ENCODE measurements at regions not wholly inside any gene's neighbourhood (a gene's known extent, or its start where the extent isn't known, plus 50 kb on each side); places are given as distances from the start of the nearest gene placed in this dataset.

DNA sequence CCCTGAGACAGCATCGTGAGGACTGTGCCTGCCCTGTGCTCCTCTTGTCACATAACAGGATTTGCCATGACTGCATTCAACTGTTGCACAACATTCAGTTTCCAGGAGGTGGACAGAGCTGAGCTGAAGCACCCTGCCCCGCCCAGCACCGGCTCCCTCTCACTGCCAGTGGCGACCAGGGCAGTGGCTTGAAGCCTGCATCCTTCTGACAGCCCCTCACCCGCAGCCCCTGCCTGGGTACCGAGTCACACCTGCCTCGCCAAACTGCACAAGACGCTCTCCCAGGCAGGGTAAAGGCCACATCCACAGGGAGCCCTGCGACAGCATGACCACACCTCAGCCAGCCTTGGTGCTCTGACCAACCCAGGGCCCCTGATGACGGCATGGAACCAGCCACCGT, 59.9 kb upstream of the ZNF354A start:
- WGBS (ENCODE audit: insufficient coverage, insufficient replicate concordance, low lambda C conversion rate, missing lambda C conversion rate) = 50% methylated on average over 11 of the region's 11 CpGs
- H2AFZ ChIP-seq (ENCODE audit: control insufficient read depth, low read depth, low read length) = no peak overlapping the region

DNA sequence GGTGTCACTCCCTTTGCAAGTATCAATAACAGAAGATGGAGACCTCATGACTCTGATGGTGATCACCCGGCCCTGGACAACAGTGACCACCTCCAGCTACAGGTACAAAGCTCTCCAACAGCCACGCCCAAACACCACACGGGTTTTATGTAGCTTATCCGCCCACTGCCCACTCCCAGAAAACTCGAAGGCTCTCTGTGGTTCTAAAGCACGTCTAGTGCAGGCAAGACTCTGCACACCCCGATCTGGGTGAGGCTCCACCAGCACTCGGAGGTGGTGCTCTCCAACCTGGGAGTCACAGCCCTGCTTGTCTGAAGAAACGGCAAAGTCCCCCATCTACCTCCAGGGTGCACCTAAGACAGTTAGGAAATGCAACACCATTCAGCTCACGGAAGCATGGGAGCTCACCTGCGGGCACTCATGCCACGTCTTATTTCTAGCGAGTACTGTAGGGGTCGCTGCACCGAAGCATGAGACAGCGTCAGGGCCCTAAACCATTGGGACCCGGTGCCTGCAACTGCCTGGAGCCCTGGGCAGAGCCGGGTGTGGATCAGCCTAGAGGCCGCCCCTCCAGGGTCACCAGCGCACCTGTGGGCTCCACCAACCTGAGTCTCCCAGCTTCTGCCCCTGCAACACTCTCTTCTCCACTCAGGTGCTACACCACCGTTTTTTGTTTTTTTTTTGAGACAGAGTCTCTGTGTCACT, 58.1 kb upstream of the ZNF354A start:
- no peak overlapping the region for H3K4me2 ChIP-seq (ENCODE audit: control insufficient read depth, insufficient read depth)
- H3K27ac ChIP-seq (ENCODE audit: control insufficient read depth, insufficient read depth) = no peak overlapping the region
- TF ChIP-seq MEF2A (IDR thresholded peaks at IDR 0.05; ENCODE audit: insufficient read depth, low read depth, low read length) (no peak), RUNX3 (IDR thresholded peaks at IDR 0.05; ENCODE audit: low read length) (no peak), ZSCAN29 (IDR thresholded peaks at IDR 0.05) (no peak), RCOR1 (conservative IDR thresholded peaks at IDR 0.05; ENCODE audit: low read depth, low read length) (no peak), MXI1 (IDR thresholded peaks at IDR 0.05; ENCODE audit: low read depth, low read length) (no peak), PML (IDR thresholded peaks at IDR 0.05; ENCODE audit: low read length) (no peak), RAD51 (IDR thresholded peaks at IDR 0.05) (no peak), NFIC (IDR thresholded peaks at IDR 0.05; ENCODE audit: low read depth, low read length) (no peak), EED (IDR thresholded peaks at IDR 0.05; ENCODE audit: low read depth) (no peak), BCL11A (IDR thresholded peaks at IDR 0.05; ENCODE audit: low read depth, low read length) (no peak)
- TF ChIP-seq, protein P1, sequence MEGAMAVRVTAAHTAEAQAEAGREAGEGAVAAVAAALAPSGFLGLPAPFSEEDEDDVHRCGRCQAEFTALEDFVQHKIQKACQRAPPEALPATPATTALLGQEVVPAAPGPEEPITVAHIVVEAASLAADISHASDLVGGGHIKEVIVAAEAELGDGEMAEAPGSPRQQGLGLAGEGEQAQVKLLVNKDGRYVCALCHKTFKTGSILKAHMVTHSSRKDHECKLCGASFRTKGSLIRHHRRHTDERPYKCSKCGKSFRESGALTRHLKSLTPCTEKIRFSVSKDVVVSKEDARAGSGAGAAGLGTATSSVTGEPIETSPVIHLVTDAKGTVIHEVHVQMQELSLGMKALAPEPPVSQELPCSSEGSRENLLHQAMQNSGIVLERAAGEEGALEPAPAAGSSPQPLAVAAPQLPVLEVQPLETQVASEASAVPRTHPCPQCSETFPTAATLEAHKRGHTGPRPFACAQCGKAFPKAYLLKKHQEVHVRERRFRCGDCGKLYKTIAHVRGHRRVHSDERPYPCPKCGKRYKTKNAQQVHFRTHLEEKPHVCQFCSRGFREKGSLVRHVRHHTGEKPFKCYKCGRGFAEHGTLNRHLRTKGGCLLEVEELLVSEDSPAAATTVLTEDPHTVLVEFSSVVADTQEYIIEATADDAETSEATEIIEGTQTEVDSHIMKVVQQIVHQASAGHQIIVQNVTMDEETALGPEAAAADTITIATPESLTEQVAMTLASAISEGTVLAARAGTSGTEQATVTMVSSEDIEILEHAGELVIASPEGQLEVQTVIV (IDR thresholded peaks at IDR 0.05; ENCODE audit: borderline replicate concordance, partially characterized antibody) = no peak
- H3K36me3 ChIP-seq (ENCODE audit: control insufficient read depth in 2 of 2, insufficient read depth in 2 of 2, low read length in 1 of 2) = no peaks in the 10 kb centered on the region
- H3K9me3 ChIP-seq (replicated peaks; ENCODE audit: control insufficient read depth, insufficient read depth, low read length) = no peaks in the 10 kb centered on the region; the same call in 1 of the 3 replicates
- BruUV-seq (replicated peaks) = no TSS peak
- POLR2A ChIA-PET = no interaction called here
- H2AFZ ChIP-seq (ENCODE audit: control insufficient read depth, low read depth, low read length) = no peak overlapping the region
- intact Hi-C loops (cut with micrococcal nuclease; ENCODE audit: unreplicated experiment) = no loop called here
- SMC1A ChIA-PET (ENCODE audit: uncharacterized antibody, unreplicated experiment) = no interaction called here
- no peaks in the 10 kb centered on the region for H3K4me1 ChIP-seq (ENCODE audit: control insufficient read depth, insufficient read depth, low read length)
- H3K27me3 ChIP-seq (replicated peaks in 1 of 2; ENCODE audit: control insufficient read depth in 2 of 2, insufficient read depth in 2 of 2, low read length in 1 of 2) = no peaks in the 10 kb centered on the region
- no peak for FAIRE-seq
- DNase-seq (ENCODE audit: low read depth, low spot score) = no peak
- RAD21 ChIA-PET (ENCODE audit: unreplicated experiment) = no interaction called here
- ATAC-seq = no peak
- in situ Hi-C loops (cut with MboI) = no loop called here
- no peak overlapping the region for H3K4me3 ChIP-seq
- no peak overlapping the region for H3K9ac ChIP-seq (ENCODE audit: control insufficient read depth, insufficient read depth, low read length)
- no peaks in the 10 kb centered on the region for H3K79me2 ChIP-seq (ENCODE audit: control insufficient read depth, insufficient read depth, low read length)
- 55% methylated on average over 21 of the region's 21 CpGs for WGBS (ENCODE audit: insufficient coverage, insufficient replicate concordance, low lambda C conversion rate, missing lambda C conversion rate)
- CTCF ChIA-PET = no interaction called here
- no peaks in the 10 kb centered on the region for H4K20me1 ChIP-seq (ENCODE audit: control insufficient read depth, insufficient read depth)

More for the DNA sequence above, 59.9 kb upstream of the ZNF354A start:
- no peak overlapping the region for H3K4me2 ChIP-seq (ENCODE audit: control insufficient read depth, insufficient read depth)
- ATAC-seq (no peak), FAIRE-seq (no peak), DNase-seq (ENCODE audit: low read depth, low spot score) (no peak)
- H3K4me1 ChIP-seq (ENCODE audit: control insufficient read depth, insufficient read depth, low read length) = no peaks in the 10 kb centered on the region
- ChIA-PET POLR2A (no interaction called here), RAD21 (ENCODE audit: unreplicated experiment) (no interaction called here), CTCF (interaction anchor here (0.6 kb wide), 2 partner anchors 21 to 94 kb away, joined by 3 read pairs; no protein-coding TSS in a partner anchor), SMC1A (ENCODE audit: uncharacterized antibody, unreplicated experiment) (interaction anchor here (0.6 kb wide), 1 partner anchor 106 kb away, joined by 3 read pairs; no protein-coding TSS in a partner anchor)
- H3K4me3 ChIP-seq = no peak overlapping the region
- no peaks in the 10 kb centered on the region for H3K79me2 ChIP-seq (ENCODE audit: control insufficient read depth, insufficient read depth, low read length)
- no peaks in the 10 kb centered on the region for H4K20me1 ChIP-seq (ENCODE audit: control insufficient read depth, insufficient read depth)
- in situ Hi-C loops (cut with MboI) = no loop called here
- no peak overlapping the region for H3K9ac ChIP-seq (ENCODE audit: control insufficient read depth, insufficient read depth, low read length)
- no peaks in the 10 kb centered on the region for H3K27me3 ChIP-seq (replicated peaks in 1 of 2; ENCODE audit: control insufficient read depth in 2 of 2, insufficient read depth in 2 of 2, low read length in 1 of 2)
- intact Hi-C loops (cut with micrococcal nuclease; ENCODE audit: unreplicated experiment) = no loop called here
- BruUV-seq (replicated peaks) = no TSS peak
- H3K27ac ChIP-seq (ENCODE audit: control insufficient read depth, insufficient read depth) = no peak overlapping the region
- no peaks in the 10 kb centered on the region for H3K36me3 ChIP-seq (ENCODE audit: control insufficient read depth in 2 of 2, insufficient read depth in 2 of 2, low read length in 1 of 2)
- TF ChIP-seq, protein P2, sequence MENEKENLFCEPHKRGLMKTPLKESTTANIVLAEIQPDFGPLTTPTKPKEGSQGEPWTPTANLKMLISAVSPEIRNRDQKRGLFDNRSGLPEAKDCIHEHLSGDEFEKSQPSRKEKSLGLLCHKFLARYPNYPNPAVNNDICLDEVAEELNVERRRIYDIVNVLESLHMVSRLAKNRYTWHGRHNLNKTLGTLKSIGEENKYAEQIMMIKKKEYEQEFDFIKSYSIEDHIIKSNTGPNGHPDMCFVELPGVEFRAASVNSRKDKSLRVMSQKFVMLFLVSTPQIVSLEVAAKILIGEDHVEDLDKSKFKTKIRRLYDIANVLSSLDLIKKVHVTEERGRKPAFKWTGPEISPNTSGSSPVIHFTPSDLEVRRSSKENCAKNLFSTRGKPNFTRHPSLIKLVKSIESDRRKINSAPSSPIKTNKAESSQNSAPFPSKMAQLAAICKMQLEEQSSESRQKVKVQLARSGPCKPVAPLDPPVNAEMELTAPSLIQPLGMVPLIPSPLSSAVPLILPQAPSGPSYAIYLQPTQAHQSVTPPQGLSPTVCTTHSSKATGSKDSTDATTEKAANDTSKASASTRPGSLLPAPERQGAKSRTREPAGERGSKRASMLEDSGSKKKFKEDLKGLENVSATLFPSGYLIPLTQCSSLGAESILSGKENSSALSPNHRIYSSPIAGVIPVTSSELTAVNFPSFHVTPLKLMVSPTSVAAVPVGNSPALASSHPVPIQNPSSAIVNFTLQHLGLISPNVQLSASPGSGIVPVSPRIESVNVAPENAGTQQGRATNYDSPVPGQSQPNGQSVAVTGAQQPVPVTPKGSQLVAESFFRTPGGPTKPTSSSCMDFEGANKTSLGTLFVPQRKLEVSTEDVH (IDR thresholded peaks at IDR 0.05; ENCODE audit: low read depth, partially characterized antibody) = no peak
- no peak for TF ChIP-seq ATF7 (IDR thresholded peaks at IDR 0.05; ENCODE audit: low read depth)
- no peaks in the 10 kb centered on the region; the same call in 1 of the 3 replicates for H3K9me3 ChIP-seq (replicated peaks; ENCODE audit: control insufficient read depth, insufficient read depth, low read length)

All from GM12878 (cell line).